Activated B cell treated with CpG ODN at 0.5 μM for 24 hours (primary cell): ENCODE measurements at regions not wholly inside any gene's neighbourhood (a gene's known extent, or its start where the extent isn't known, plus 50 kb on each side); places are given as distances from the start of the nearest gene placed in this dataset.

Experiments
- ATAC-seq: fragments of 200-7000 bp; cut with Tn5 transposase; one replicate; pipeline ENCODE4 v1.10.0; 2021; ENCODE audit warnings: low read depth, mild to moderate bottlenecking, moderate library complexity
- CTCF ChIA-PET: fragments of 350-600 bp; sonication (Branson Sonifier 250); formaldehyde crosslinking; loops from one replicate; lab custom pipeline; 2021; ENCODE audit warnings: antibody characterized with exemption; lab: Charles Lee
- POLR2A ChIA-PET: fragments of 350-600 bp; sonication (Branson Sonifier 250); formaldehyde crosslinking; loops from one replicate; lab custom pipeline; 2021; ENCODE audit warnings: antibody characterized with exemption; lab: Charles Lee
- DNase-seq: peaks from one replicate; pipeline ENCODE4 v3.0.0; 2022
- H3K27ac Mint-ChIP-seq: one replicate; pipeline ENCODE4 v1.8.0; 2020; ENCODE audit warnings: mixed read lengths
- H3K27me3 Mint-ChIP-seq: one replicate; pipeline ENCODE4 v1.8.0; 2021; ENCODE audit warnings: mixed read lengths
- H3K36me3 Mint-ChIP-seq: one replicate; pipeline ENCODE4 v1.8.0; 2021; ENCODE audit warnings: low read depth, mixed read lengths
- H3K4me1 Mint-ChIP-seq: one replicate; pipeline ENCODE4 v1.8.0; 2021; ENCODE audit warnings: mixed read lengths
- H3K4me3 Mint-ChIP-seq: one replicate; pipeline ENCODE4 v1.8.0; 2020; ENCODE audit warnings: mild to moderate bottlenecking, mixed read lengths
- H3K9me3 Mint-ChIP-seq: one replicate; pipeline ENCODE4 v1.8.0; 2020; ENCODE audit warnings: mixed read lengths
- intact Hi-C: fragments of 100-400 bp; cut with micrococcal nuclease; formaldehyde crosslinking; loops from one replicate; pipeline ENCODE4 v1.15.1; 2024
- TF ChIP-seq, protein P1 (sequence below): fragments of 200-600 bp; IDR thresholded peaks from one replicate; pipeline ENCODE4 v1.8.0; 2022; ENCODE audit warnings: antibody characterized with exemption, mild to moderate bottlenecking

DNA sequence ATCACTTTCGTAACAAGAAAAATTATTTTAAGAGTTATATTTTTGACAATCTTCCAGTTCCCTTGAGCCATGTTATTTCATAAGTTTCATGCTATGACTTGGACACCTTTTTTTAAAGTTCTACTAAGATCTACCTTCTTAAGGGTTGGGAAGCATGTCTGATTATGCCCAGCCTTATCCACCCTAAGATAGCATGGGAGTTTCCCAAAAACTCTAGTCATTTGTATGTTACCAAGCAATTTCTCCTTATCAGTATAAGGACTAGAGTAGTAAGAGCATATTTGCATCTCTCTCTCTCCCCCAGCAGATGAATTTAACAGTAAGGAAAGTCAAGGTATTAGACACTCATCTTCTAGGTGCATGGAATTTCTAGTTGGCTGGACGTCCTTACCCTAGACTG lies 85.1 kb upstream of the NTRK3 start:
- intact Hi-C loops = no loop called here
- H3K4me3 Mint-ChIP-seq = no peak overlapping the region
- CTCF ChIA-PET = no interaction called here
- DNase-seq (no peak), ATAC-seq (no peak)
- TF ChIP-seq, protein P1, sequence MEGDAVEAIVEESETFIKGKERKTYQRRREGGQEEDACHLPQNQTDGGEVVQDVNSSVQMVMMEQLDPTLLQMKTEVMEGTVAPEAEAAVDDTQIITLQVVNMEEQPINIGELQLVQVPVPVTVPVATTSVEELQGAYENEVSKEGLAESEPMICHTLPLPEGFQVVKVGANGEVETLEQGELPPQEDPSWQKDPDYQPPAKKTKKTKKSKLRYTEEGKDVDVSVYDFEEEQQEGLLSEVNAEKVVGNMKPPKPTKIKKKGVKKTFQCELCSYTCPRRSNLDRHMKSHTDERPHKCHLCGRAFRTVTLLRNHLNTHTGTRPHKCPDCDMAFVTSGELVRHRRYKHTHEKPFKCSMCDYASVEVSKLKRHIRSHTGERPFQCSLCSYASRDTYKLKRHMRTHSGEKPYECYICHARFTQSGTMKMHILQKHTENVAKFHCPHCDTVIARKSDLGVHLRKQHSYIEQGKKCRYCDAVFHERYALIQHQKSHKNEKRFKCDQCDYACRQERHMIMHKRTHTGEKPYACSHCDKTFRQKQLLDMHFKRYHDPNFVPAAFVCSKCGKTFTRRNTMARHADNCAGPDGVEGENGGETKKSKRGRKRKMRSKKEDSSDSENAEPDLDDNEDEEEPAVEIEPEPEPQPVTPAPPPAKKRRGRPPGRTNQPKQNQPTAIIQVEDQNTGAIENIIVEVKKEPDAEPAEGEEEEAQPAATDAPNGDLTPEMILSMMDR = no peak
- H3K4me1 Mint-ChIP-seq = no peaks in the 10 kb centered on the region
- H3K9me3 Mint-ChIP-seq = no peaks in the 10 kb centered on the region
- H3K27ac Mint-ChIP-seq = no peak overlapping the region
- peaks cover 2% of the 10 kb centered on the region for H3K27me3 Mint-ChIP-seq
- H3K36me3 Mint-ChIP-seq = no peaks in the 10 kb centered on the region
- POLR2A ChIA-PET = no interaction called here

DNA sequence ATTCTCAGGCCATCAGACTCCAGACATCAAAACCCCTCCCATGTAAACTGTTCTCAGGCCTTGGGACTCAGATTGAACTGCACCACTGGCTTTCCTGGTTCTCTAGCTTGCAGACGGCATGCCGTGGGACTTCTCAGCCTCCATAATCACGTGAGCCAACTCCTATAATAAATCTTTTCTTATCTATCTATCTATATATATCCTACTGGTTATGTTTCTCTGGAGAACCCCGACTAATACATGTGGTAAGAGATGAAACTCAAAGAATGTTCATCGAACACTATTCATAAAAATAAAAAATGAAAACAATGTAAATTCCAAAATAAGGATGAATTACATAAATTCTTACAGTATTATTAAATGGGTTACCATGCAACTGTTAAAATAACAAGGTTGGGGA lies 84.5 kb upstream of the NTRK3 start:
- Mint-ChIP-seq H3K27ac (no peak overlapping the region), H3K9me3 (no peaks in the 10 kb centered on the region), H3K4me1 (no peaks in the 10 kb centered on the region), H3K4me3 (no peak overlapping the region), H3K36me3 (no peaks in the 10 kb centered on the region), H3K27me3 (peaks cover 2% of the 10 kb centered on the region)
- ATAC-seq = no peak
- TF ChIP-seq, protein P1 = no peak
- DNase-seq = no peak
- intact Hi-C loops = no loop called here
- POLR2A ChIA-PET = no interaction called here
- CTCF ChIA-PET = no interaction called here

DNA sequence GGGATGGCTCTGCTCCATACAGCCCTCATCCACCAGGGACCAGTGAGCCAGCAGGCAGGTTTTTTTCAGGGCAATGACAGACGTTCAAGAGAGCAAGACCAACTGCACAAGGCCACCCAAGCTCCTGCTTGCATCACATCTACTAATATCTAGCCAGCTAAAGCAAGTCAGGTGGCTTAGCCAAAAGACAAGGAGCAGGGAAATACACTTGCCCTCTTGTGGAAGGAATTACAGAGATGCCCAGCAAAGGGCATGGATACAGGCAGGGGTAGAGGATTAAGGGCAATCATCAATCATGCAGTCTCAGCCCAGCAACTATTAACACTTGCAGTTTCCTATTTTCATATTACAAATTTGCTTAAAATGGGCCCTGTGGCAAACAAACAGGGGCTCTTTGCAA lies 81.5 kb upstream of the NTRK3 start:
- Mint-ChIP-seq H3K9me3 (no peaks in the 10 kb centered on the region), H3K4me3 (no peak overlapping the region), H3K4me1 (no peaks in the 10 kb centered on the region), H3K27me3 (peaks cover 13% of the 10 kb centered on the region), H3K36me3 (no peaks in the 10 kb centered on the region), H3K27ac (no peak overlapping the region)
- TF ChIP-seq, protein P1 = no peak
- ChIA-PET CTCF (no interaction called here), POLR2A (no interaction called here)
- ATAC-seq (no peak), DNase-seq (no peak)
- intact Hi-C loops = no loop called here

DNA sequence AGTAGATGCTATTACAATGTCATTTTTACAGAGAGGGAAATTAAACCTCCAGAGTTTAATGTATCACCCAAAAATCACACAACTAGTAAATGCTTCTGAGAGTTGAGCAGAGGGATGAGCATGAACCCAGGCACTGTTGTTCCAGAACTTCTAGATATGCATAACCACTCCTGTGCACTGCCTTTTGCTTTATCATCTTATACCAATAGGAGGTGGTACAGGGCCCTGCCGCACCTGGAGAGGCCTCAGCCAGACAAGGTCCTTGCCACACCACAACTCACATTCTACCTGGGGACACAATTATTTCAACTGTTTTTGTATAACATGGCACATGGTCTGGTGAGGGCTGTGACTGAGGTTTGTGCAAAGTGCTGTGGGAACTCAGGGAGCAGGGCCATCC lies 78.5 kb upstream of the NTRK3 start:
- no peak for DNase-seq
- H3K27me3 Mint-ChIP-seq = peaks cover 17% of the 10 kb centered on the region
- TF ChIP-seq, protein P1 = no peak
- CTCF ChIA-PET = no interaction called here
- POLR2A ChIA-PET = no interaction called here
- no peaks in the 10 kb centered on the region for H3K36me3 Mint-ChIP-seq
- intact Hi-C loops = no loop called here
- no peak overlapping the region for H3K27ac Mint-ChIP-seq
- no peak for ATAC-seq
- H3K4me1 Mint-ChIP-seq = no peaks in the 10 kb centered on the region
- H3K9me3 Mint-ChIP-seq = no peaks in the 10 kb centered on the region
- H3K4me3 Mint-ChIP-seq = no peak overlapping the region

DNA sequence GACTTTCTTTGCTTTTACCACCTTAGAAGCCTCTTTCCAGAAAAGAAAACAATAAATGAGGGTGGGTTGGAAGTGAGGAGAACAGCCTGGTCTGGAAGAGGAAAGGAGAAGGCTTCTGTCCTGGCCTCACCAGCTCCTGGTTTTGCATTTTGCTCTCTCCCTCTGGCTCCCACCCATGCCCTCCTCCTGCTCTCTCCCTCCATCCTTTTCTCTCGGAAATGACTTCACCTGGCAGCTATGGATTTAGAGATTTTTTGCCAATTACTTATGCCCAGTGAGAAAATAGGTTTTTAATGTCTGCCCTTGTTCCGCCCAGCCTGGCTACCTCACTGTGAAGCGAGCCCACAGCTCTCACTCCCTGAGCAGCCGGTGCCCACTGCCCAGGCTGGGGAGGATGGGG lies 77.9 kb upstream of the NTRK3 start:
- TF ChIP-seq, protein P1 = no peak
- intact Hi-C loops = no loop called here
- Mint-ChIP-seq H3K9me3 (no peaks in the 10 kb centered on the region), H3K4me1 (no peaks in the 10 kb centered on the region), H3K36me3 (no peaks in the 10 kb centered on the region), H3K27ac (no peak overlapping the region), H3K4me3 (no peak overlapping the region), H3K27me3 (peaks cover 17% of the 10 kb centered on the region)
- ChIA-PET POLR2A (no interaction called here), CTCF (no interaction called here)
- ATAC-seq (no peak), DNase-seq (no peak)
